GM12878 (cell line): ENCODE measurements at regions not wholly inside any gene's neighbourhood (a gene's known extent, or its start where the extent isn't known, plus 50 kb on each side); places are given as distances from the start of the nearest gene placed in this dataset.

ENCODE experiments used
- ATAC-seq: fragments of 200-7000 bp; cut with Tn5 transposase; 3 replicates; pipeline ENCODE4 v1.9.1; 2020; ENCODE audit warnings: mild to moderate bottlenecking, moderate library complexity
- BruUV-seq: library from RNA; stranded (reverse); fragments of 400-500 nt; replicated peaks from 2 replicates; lab custom pipeline; 2021; lab: Mats Ljungman, UMichigan
- CTCF ChIA-PET: fragments of 300-600 bp; sonication (Branson Sonifier 250); formaldehyde crosslinking; extraction: SDS; loops from one replicate; lab custom pipeline; 2021; ENCODE audit warnings: inconsistent platforms; lab: Yijun Ruan, JAX
- POLR2A ChIA-PET: fragments of 350-600 bp; formaldehyde crosslinking; extraction: SDS; loops from one replicate; lab custom pipeline; 2021; ENCODE audit warnings: inconsistent platforms; lab: Charles Lee
- RAD21 ChIA-PET: fragments of 300-600 bp; sonication (Branson Sonifier 250); formaldehyde crosslinking; loops from one replicate; lab custom pipeline; 2023; ENCODE audit warnings: antibody characterized with exemption; ENCODE audit not compliant: unreplicated experiment; lab: Charles Lee
- SMC1A ChIA-PET: fragments of 300-600 bp; sonication (Branson Sonifier 250); formaldehyde crosslinking; loops from one replicate; lab custom pipeline; 2023; ENCODE audit not compliant: unreplicated experiment, uncharacterized antibody; lab: Charles Lee
- DNase-seq: peaks from one replicate; pipeline ENCODE4 v3.0.0-alpha.2; 2011; ENCODE audit warnings: low read depth, low spot score
- FAIRE-seq: peaks from 3 replicates; lab custom pipeline; 2011; peaks lifted over from hg19 to GRCh38; lab: Jason Lieb, UNC
- H2AFZ ChIP-seq: 2 replicates; pipeline ENCODE4 v1.6.0; 2011; ENCODE audit warnings: low read depth, low read length, control low read depth; ENCODE audit not compliant: control insufficient read depth
- H3K27ac ChIP-seq: 2 replicates; pipeline ENCODE4 v1.5.1; 2011; ENCODE audit warnings: control low read depth; ENCODE audit not compliant: control insufficient read depth, insufficient read depth
- H3K27me3 ChIP-seq, 2 experiments: replicated peaks in 1 of 2; 2 replicates each; pipeline versions ENCODE4 v1.6.0 to v1.6.1; 2011; ENCODE audit warnings: low read length in 1 of 2; ENCODE audit not compliant: control insufficient read depth in 2 of 2, insufficient read depth in 2 of 2
- H3K36me3 ChIP-seq, 2 experiments: 2 replicates each; pipeline ENCODE4 v1.5.1; 2011; ENCODE audit warnings: low read length in 1 of 2; ENCODE audit not compliant: control insufficient read depth in 2 of 2, insufficient read depth in 2 of 2
- H3K4me1 ChIP-seq: 2 replicates; pipeline ENCODE4 v1.6.1; 2011; ENCODE audit warnings: mild to moderate bottlenecking, low read length, moderate library complexity, mixed read lengths; ENCODE audit not compliant: control insufficient read depth, insufficient read depth
- H3K4me2 ChIP-seq: 2 replicates; pipeline ENCODE4 v1.6.0; 2011; ENCODE audit warnings: control low read depth; ENCODE audit not compliant: control insufficient read depth, insufficient read depth
- H3K4me3 ChIP-seq: fragments of 200-600 bp; sonication (generic); 2 replicates; pipeline ENCODE4 v1.5.1; 2016
- H3K79me2 ChIP-seq: 2 replicates; pipeline ENCODE4 v1.6.0; 2011; ENCODE audit warnings: low read length; ENCODE audit not compliant: control insufficient read depth, insufficient read depth
- H3K9ac ChIP-seq: 2 replicates; pipeline ENCODE4 v1.8.0; 2011; ENCODE audit warnings: low read length, control low read depth, mixed read lengths; ENCODE audit not compliant: control insufficient read depth, insufficient read depth
- H3K9me3 ChIP-seq: replicated peaks from 3 replicates; pipeline ENCODE4 v1.5.1; 2011; ENCODE audit warnings: mild to moderate bottlenecking, low read length; ENCODE audit not compliant: control insufficient read depth, insufficient read depth
- H4K20me1 ChIP-seq: 2 replicates; pipeline ENCODE4 v1.6.0; 2011; ENCODE audit not compliant: control insufficient read depth, insufficient read depth
- ATF2 ChIP-seq: IDR thresholded peaks from 2 replicates; pipeline ENCODE4 v1.6.1; 2012; ENCODE audit warnings: low read length, inconsistent platforms
- BMI1 ChIP-seq: fragments of 450-650 bp; IDR thresholded peaks from 2 replicates; pipeline ENCODE4 v1.6.1; 2016; ENCODE audit warnings: mild to moderate bottlenecking, moderate library complexity, borderline replicate concordance
- GABPA ChIP-seq: IDR thresholded peaks from 2 replicates; pipeline ENCODE4 v1.6.1; 2014; ENCODE audit warnings: antibody characterized with exemption, low read depth, mild to moderate bottlenecking, inconsistent platforms
- KDM1A ChIP-seq: fragments of 200-600 bp; sonication (generic); IDR thresholded peaks from 2 replicates; pipeline ENCODE4 v1.6.1; 2016; ENCODE audit warnings: borderline replicate concordance
- NFXL1 ChIP-seq: fragments of 450-650 bp; IDR thresholded peaks from 2 replicates; pipeline ENCODE4 v1.6.1; 2017; ENCODE audit warnings: antibody characterized with exemption, mild to moderate bottlenecking, borderline replicate concordance
- RAD21 ChIP-seq: IDR thresholded peaks from 2 replicates; pipeline ENCODE4 v1.6.1; 2011; ENCODE audit warnings: mild to moderate bottlenecking, low read depth, low read length, moderate library complexity; ENCODE audit not compliant: insufficient read depth
- SREBF2 ChIP-seq: IDR thresholded peaks from 2 replicates; pipeline ENCODE4 v1.6.1; 2012; ENCODE audit warnings: mild to moderate bottlenecking, low read length
- TCF7 ChIP-seq: IDR thresholded peaks from 2 replicates; pipeline ENCODE4 v1.6.1; 2014; ENCODE audit warnings: antibody characterized with exemption, borderline replicate concordance
- ZNF687 ChIP-seq: fragments of 450-650 bp; IDR thresholded peaks from 2 replicates; pipeline ENCODE4 v1.6.1; 2017; ENCODE audit warnings: mild to moderate bottlenecking, moderate library complexity
- ZSCAN29 ChIP-seq: fragments of 450-650 bp; IDR thresholded peaks from 2 replicates; pipeline ENCODE4 v1.6.1; 2017; ENCODE audit warnings: mild to moderate bottlenecking, moderate library complexity
- WGBS: methylation state at CpG from one replicate; pipeline ENCODE4 v1.1.6; 2016; ENCODE audit warnings: low lambda C conversion rate; ENCODE audit not compliant: insufficient replicate concordance, insufficient coverage; ENCODE audit errors: missing lambda C conversion rate; 5-methylcytosine and 5-hydroxymethylcytosine counted together
- in situ Hi-C: fragments of 300-500 bp; cut with MboI; formaldehyde crosslinking; loops from 9 replicates; pipeline ENCODE4 v1.14.3; 2018; ENCODE audit warnings: mixed read lengths
- intact Hi-C: fragments of 100-400 bp; cut with micrococcal nuclease; formaldehyde crosslinking; loops from one replicate; pipeline ENCODE4 v1.14.2; 2022; ENCODE audit not compliant: unreplicated experiment
- TF ChIP-seq, protein P1 (sequence below): fragments of 150-350 bp; IDR thresholded peaks from 2 replicates; pipeline ENCODE4 v1.6.1; 2014; ENCODE audit warnings: mild to moderate bottlenecking, low read depth, low read length
- TF ChIP-seq, protein P2 (sequence below): fragments of 450-650 bp; IDR thresholded peaks from 2 replicates; pipeline ENCODE4 v1.6.1; 2017; ENCODE audit warnings: mild to moderate bottlenecking
- TF ChIP-seq, protein P3 (sequence below): fragments of 450-650 bp; formaldehyde crosslinking; IDR thresholded peaks from 2 replicates; pipeline ENCODE4 v1.4.0; 2020; ENCODE audit warnings: mild to moderate bottlenecking, moderate library complexity

GRCh38 chr5:123864578-123864977 is 352.6 kb downstream of the CSNK1G3 start:
- no peak for DNase-seq
- Histone ChIP-seq H3K4me1 (no peaks in the 10 kb centered on the region), H3K9ac (no peak overlapping the region), H3K27ac (no peak overlapping the region), H3K4me3 (no peak overlapping the region), H3K4me2 (no peak overlapping the region), H3K9me3 (no peaks in the 10 kb centered on the region), H4K20me1 (no peaks in the 10 kb centered on the region), H3K36me3 (no peaks in the 10 kb centered on the region), H2AFZ (no peak overlapping the region), H3K27me3 (no peaks in the 10 kb centered on the region), H3K79me2 (no peaks in the 10 kb centered on the region)
- 0% methylated on average over 1 of the region's 1 CpG for WGBS
- POLR2A ChIA-PET = no interaction called here
- intact Hi-C loops = no loop called here
- RAD21 ChIA-PET = no interaction called here
- BruUV-seq = no TSS peak
- CTCF ChIA-PET = no interaction called here
- no peak for FAIRE-seq
- in situ Hi-C loops = no loop called here
- no peak for ATAC-seq
- SMC1A ChIA-PET = no interaction called here
- TF ChIP-seq TCF7 (no peak), BMI1 (no peak), RAD21 (no peak), NFXL1 (no peak), GABPA (no peak), SREBF2 (no peak), ATF2 (no peak), ZNF687 (no peak), KDM1A (no peak), ZSCAN29 (no peak)
- TF ChIP-seq, protein P1, sequence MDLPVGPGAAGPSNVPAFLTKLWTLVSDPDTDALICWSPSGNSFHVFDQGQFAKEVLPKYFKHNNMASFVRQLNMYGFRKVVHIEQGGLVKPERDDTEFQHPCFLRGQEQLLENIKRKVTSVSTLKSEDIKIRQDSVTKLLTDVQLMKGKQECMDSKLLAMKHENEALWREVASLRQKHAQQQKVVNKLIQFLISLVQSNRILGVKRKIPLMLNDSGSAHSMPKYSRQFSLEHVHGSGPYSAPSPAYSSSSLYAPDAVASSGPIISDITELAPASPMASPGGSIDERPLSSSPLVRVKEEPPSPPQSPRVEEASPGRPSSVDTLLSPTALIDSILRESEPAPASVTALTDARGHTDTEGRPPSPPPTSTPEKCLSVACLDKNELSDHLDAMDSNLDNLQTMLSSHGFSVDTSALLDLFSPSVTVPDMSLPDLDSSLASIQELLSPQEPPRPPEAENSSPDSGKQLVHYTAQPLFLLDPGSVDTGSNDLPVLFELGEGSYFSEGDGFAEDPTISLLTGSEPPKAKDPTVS = no peak
- TF ChIP-seq, protein P2, sequence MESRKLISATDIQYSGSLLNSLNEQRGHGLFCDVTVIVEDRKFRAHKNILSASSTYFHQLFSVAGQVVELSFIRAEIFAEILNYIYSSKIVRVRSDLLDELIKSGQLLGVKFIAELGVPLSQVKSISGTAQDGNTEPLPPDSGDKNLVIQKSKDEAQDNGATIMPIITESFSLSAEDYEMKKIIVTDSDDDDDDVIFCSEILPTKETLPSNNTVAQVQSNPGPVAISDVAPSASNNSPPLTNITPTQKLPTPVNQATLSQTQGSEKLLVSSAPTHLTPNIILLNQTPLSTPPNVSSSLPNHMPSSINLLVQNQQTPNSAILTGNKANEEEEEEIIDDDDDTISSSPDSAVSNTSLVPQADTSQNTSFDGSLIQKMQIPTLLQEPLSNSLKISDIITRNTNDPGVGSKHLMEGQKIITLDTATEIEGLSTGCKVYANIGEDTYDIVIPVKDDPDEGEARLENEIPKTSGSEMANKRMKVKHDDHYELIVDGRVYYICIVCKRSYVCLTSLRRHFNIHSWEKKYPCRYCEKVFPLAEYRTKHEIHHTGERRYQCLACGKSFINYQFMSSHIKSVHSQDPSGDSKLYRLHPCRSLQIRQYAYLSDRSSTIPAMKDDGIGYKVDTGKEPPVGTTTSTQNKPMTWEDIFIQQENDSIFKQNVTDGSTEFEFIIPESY = no peak
- TF ChIP-seq, protein P3, sequence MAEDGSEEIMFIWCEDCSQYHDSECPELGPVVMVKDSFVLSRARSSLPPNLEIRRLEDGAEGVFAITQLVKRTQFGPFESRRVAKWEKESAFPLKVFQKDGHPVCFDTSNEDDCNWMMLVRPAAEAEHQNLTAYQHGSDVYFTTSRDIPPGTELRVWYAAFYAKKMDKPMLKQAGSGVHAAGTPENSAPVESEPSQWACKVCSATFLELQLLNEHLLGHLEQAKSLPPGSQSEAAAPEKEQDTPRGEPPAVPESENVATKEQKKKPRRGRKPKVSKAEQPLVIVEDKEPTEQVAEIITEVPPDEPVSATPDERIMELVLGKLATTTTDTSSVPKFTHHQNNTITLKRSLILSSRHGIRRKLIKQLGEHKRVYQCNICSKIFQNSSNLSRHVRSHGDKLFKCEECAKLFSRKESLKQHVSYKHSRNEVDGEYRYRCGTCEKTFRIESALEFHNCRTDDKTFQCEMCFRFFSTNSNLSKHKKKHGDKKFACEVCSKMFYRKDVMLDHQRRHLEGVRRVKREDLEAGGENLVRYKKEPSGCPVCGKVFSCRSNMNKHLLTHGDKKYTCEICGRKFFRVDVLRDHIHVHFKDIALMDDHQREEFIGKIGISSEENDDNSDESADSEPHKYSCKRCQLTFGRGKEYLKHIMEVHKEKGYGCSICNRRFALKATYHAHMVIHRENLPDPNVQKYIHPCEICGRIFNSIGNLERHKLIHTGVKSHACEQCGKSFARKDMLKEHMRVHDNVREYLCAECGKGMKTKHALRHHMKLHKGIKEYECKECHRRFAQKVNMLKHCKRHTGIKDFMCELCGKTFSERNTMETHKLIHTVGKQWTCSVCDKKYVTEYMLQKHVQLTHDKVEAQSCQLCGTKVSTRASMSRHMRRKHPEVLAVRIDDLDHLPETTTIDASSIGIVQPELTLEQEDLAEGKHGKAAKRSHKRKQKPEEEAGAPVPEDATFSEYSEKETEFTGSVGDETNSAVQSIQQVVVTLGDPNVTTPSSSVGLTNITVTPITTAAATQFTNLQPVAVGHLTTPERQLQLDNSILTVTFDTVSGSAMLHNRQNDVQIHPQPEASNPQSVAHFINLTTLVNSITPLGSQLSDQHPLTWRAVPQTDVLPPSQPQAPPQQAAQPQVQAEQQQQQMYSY (CRISPR knock-in tag) = no peak
